Fibroblast of upper back skin (primary cell): ENCODE measurements at regions not wholly inside any gene's neighbourhood (a gene's known extent, or its start where the extent isn't known, plus 50 kb on each side); places are given as distances from the start of the nearest gene placed in this dataset.

ENCODE experiments used
- DNase-seq: peaks from one replicate; pipeline ENCODE4 v3.0.0-alpha.2; 2013

DNA sequence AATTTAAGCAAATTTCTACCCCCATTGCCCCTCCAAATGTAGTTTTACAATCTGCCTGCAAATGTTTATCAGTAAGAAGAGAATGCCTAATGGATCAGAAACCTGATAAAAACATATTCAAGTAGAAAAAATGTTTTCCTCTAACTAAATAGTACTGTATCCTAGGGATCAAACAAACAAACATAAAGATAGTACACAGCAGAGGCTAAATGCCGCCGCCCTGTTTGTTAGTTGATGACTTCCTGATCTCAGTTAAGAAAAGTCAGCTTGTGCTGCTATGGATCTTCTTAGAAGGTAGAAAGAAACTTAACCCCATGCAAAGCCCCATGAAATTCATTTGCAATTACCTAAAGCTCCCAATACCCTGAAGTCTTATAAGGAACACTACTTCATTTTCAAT lies 387.3 kb upstream of the THBS1 start:
- DNase-seq, result no peak

DNA sequence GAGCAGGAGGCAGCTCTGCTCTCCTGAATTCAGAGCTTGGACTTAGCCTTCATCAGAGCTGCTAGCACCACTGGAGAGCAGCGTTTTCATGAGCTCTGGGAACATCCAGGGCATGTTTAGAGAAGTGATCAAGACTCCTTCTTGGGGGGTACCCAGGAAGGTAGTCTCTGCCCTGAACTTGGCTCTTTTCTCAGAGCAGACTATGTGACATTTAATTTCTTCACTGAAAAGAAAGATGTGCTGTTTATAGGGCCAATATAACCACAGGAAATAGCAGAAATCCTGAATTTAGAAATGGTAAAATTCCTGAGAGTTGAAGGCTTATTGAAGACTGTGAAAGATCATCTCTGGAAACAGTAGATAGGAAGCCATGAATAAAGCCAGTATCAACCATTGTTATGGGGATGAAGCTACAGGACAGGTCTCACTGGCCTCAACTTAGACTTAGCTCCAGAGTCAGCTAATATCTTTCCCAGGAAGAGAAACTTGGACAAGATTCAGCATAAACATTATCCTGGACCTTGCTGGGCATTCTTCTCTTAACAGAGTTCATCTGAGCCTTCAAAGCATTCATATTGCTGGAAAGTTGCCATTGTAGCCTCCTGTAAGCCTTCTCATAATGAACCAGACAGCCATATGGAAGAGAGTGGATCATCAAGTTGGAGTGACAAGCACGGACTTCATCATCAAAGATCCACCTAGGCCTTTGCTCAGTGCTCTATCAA lies 386.6 kb upstream of the THBS1 start:
- peak; percentile 86 for DNase-seq

DNA sequence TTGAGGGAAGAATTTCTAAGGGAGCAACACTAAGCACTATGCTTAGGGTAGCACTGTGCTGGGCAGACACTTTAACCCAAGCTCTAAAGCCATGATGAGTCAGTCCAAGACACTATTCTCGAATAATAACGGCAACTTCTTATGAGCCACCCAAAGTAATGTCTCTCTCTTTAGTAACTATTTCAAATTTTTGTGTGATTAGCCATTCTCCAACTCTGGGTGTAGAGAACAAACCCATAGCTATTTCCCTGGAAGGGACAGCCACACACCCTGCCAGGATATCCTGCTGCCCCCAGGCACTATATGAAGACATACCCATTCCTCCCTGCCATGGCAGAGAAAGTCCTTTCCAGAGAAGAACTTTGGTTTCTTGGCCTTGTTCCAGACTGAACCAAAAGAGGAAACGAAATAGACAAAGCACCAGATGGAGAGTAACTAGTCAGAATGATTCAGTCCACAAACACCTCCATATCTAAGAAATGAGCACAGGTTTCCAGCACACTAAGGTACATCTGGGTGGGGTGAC lies 384.9 kb upstream of the THBS1 start:
- DNase-seq, result peak; percentile 91

DNA sequence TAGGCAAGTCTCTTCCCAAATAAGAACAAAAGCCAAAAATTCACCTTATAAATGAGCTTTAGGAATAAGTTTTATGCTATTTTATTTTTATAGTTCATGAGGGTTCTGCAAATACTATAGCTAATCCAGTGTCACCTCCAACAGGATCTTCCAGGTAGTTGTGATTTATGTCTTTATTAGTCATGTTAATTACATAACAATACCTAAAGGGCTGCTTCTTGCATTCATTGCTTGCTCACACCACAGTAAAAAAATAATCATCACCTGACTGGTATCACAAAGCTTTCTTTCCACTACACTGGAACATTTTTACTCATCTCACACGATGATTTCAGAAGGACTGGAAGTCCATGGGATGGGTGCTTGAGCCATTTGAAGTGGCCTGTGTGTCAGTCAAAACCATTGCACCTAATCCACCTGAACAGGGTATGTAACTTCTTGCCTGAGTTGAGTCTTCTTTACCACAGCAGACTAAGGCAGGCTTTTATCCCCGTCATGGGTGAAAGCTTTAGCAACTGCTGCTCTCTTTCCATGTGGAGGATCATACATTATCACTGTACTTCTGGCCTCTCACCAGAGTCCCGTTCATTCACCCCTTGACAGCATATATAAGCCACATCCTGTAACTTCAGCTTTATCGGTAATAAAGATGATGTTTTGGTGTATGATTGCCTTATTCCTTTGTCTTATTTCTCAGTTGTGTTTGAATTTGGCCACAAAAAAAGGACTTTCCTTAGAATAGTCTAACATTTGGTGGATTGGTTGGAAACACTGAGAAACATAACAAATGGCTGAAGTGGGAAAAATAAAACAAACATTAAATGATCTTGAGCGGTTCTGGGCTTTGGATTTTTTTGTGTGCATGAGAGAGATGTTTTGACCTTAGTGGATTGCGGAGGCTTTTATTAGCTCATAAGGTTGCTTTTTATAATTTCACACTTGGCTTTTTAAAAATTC lies 382.6 kb upstream of the THBS1 start:
- DNase-seq, result no peak

DNA sequence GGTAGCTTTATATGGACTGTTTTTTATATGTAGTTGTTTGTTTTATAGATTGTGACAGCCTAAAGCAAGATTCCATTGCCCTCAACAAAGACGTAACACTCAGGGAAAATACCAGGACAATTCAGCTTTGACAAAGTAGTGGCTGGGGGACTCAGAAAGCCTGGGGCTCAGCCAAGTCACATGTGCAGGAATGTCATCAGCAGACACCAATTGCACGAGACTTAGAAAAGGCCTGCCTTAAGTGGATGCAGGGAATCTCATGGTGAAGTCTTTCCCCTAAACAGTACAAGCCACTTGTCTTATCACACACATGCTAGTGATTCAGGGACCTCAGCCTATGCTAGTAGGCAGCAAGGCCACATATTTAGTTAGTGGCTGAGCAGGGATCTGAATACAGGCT lies 381.8 kb upstream of the THBS1 start:
- no peak for DNase-seq

DNA sequence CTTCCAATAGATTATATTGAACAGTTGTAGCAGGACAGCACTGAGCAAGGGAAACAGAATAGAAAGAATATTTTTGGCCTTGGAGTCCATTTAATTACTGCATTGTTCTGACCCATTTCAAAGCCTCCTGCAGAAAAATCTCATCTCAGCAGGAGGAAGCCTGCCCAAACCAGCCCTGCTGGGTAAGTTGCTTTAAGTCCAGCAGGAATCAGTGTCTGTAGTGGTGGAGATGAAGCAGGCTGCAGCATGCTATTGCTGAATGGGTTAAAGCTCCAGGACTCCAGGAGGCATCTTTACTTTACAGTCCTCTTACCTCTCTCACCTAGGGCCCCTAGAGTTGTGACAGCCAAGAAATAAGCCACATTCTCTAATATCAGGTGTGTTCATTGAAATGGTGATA lies 380.3 kb upstream of the THBS1 start:
- no peak for DNase-seq

DNA sequence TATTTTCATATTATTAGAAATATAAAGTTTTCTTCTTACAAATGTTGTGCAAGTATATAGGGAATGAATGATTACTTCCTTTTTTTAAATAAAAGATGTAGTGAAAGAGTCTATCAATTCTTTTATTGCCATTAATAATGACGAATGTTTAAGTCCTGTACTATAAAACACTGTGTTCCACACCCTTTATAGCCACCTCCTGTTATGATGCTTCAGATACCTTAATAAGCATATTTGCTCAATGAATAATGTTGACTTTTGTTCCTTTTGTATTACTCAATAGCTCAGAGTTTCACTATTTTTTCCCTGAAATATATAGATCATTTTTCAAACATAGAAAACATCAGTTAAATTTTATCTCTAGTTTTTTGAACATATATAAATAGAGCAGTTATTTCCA lies 378.2 kb upstream of the THBS1 start:
- DNase-seq, result peak; percentile 34

DNA sequence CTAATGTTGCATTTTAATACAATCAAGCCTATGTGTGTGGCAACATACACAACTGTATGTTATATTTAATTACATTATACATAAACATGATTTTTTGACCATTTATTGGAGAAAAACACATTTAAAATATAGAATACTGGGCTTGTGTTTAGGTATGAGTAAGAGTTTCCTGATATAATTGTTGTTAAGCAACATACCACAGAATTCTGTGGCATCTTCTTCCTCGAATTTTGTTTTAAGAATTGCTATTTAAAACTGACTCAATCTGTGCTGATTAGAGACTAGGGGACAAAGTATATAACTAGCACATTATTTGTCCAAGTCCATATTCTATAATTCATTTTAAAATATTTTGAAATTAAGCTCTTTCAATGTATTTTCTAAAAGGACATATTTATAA lies 376.8 kb upstream of the THBS1 start:
- DNase-seq, result peak; percentile 41

DNA sequence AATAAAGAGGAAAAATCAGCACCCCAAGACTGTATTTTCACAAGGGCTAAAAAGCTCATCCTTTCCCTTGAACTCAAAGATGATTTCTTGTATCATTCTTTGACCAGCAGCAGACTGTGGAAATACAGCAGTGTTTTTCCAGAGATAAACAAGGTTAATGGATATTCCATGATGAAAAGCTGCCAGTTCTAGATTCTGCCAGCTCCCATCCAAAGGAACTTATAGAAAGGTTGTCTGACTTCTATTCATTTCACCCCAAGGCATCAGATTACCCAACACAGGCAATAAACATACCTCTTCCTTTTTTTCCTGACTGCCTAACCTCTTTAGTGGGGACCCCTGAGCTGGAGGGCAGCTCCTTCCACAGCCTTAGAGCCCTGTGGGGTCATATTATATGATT lies 375.8 kb upstream of the THBS1 start:
- no peak for DNase-seq

DNA sequence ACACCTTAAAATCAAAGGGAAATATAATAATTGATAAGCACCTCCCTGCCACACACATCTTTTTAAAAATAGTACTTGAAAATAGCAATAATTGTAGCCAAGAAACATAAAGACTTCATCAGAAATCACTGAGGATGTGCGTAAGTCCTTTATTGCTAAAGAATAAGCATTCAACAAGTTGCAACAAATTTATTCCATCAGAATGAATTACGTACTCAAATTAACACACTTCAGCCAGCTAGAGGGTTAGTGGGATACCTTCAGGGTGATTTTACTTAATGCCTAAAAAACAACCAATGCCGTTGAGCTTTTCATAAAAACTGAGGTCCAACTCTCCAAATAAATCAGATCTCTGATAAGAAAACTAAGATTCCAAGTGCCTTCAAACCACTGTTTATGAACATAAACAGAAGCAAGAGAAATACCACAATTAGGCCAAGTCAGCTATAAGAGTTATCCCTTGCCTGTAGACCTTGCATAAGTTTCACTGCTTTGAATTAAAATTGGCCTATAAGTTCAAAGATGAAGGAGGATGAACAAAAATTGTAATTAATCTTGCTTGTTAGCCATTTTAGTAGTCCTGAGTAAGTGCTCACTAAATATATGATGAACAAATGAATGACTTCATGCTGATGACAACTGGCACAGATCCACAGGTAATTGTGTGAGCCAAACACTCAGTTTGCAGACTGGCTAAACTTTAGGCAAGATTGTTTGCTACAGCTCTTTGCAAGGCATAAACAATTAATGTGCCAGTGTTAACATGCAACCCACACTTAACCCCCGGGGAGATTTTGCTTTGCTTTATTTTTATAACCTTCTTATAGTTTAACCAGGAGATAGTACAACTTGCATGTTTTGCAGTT lies 375.1 kb upstream of the THBS1 start:
- DNase-seq, result no peak

DNA sequence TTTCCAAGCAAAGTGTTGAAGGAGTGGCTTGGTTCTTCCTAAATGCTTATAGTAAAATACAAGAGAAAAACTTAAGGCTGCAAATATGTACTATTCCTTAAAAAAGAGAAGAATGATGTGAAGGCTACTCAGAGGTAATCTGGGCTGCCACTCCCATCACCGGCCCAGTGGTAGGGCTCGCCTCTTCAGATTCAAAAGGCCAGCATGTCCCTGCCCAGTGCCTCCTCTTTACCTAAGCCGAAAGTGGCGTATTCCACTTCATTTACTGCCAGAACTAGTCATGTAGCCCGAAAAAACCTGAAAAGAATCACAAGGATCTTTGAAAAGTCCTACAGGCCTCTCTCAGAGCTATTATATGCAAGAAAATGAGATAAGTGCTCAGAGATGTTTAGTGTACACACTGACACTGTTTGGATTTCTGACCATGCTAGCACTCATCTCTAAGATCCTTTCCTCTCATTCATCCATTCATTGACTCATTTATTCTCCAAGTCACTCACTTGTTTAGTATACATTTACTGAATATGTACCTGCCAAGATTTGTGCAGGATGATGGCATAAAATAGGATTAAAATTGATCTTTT lies 373.3 kb upstream of the THBS1 start:
- no peak for DNase-seq

DNA sequence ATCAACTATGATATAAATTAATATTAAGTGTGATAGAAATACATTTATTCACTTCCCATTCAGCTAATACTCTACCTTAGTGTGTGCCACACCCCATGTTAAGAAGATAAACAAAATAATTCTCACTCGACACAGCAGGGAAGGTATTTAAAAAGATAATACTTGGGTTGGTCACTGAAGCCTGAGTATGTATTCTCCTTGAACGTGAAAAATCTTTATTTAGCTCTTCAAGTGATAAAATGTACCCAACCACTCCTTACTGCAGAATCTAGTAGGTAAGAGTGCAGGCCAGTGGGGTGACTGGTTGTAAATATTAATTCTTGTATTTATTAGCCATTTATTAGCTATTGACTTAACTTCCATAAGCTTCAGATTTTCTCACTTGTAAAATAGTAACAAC lies 372.7 kb upstream of the THBS1 start:
- DNase-seq, result no peak

DNA sequence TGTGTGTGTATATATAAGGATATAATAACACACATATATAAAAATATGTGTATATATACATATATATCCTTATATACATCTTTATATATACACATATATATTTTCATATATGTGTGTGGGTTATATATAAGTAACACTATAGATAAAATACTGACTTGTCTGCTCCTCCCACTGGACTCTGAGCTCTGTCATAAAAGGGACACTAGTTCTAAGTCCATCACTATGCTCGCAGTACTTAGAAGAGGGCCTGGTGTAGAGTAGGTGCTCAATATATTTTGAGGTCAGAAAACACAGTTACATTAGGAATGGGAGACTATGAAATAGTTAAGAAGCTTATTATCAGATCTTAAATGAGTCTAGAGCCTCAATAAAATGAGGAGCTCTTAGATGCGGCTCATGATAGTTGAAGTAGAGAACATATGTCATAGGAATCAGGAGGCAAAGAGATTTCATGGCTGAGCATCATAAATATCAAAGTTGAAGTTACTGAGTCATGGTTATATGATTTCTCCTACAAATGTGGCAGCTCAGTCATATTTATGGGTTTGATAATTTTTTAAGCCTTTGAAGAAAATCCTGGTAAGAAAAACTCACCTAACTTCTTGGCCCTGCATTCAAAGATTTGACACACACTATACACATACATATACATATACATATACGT lies 371.2 kb upstream of the THBS1 start:
- no peak for DNase-seq

DNA sequence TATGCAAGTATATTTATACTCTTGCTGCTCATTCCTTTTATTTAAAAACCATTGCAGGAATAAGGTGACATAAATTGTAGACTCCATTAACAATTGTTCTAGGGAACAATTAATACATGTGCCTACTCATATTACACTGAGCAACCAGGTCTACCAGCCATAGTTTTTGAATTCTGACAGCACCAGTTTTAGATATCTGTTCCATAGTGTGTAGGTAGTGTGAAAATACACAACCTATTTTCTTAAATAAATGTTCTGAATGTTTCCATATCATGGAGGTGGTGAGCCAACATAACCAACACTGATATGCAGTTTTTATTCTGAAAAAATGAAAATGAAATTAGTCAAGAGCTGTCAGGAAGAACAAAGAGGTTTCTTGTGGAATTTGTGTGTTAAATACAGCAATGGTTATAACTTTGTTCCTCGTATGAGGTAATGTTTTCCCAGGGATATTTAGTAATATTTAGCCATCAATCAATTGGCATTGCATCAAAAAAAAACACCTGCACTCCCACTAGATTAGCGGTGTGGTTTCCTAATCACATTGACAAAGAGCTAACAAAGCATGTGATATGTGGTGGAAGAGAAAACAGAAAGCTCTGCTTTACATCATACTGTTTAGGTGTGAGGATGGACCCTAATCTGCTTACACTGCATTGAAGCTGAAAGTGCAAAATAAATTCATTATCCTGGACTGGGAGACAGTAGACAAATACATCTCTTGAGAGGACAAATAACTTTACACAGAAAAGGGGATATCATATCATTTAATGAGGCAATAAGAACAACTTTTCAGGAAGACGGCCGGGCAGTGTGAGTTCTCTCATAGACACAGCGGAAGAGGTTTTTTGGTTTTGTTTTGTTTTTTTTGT lies 369.5 kb upstream of the THBS1 start:
- no peak for DNase-seq

DNA sequence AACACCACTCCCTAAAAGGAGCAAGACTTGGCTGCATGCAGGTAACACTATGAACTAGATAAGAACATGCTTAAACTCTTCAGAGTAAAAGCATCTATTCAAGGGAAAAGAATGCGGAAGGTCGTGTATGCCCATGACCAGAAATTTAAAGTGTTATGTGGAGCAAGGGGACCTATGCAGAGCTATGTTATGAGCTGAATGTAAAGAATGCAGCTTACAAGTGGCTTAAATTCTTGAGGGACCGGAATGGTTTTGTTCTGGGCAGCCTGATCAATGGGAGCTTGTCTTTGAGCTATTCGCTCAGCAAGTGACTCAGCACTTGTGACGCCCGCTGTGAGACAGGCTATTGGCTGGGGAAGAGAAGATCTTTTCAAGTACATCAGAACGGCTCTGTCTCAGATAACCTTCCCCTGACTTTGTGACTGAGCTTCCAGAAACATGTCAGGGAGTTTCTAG lies 367.5 kb upstream of the THBS1 start:
- DNase-seq, result peak; percentile 100

DNA sequence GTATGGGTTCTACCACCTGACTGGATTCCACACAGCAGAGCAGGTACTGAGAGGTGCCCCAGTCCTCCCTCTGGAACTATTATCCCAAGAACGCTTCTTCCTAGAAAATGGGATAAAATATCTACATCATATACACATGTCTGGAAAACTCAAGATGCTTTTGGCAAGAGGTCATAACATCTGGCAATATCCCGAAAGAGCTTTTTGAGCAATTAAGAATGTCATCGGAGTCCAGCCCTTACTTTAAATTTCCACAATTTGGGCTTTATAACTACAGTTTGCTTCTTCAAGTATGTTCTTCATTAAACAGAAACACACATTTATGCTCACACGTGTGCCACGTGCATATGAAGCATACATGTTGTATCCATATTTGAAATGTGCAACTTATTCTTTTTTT lies 365.9 kb upstream of the THBS1 start:
- DNase-seq, result peak; percentile 79

DNA sequence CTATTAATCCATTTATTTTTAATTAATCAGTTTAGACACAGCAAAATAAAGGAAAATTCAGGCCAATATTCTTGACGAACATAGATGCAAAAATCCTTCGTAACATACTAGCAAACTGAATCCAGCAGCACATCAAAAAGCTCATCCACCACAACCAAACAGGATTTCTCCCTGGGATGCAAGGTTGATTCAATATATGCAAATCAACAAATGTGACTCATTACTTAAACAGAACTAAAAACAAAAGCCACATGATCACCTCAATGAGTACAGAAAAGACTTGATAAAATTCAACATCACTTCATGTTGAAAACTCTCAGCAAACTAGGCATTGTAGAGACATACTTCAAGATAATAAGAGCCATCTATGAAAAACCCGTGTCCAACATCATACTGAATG lies 364.1 kb upstream of the THBS1 start:
- DNase-seq, result no peak

DNA sequence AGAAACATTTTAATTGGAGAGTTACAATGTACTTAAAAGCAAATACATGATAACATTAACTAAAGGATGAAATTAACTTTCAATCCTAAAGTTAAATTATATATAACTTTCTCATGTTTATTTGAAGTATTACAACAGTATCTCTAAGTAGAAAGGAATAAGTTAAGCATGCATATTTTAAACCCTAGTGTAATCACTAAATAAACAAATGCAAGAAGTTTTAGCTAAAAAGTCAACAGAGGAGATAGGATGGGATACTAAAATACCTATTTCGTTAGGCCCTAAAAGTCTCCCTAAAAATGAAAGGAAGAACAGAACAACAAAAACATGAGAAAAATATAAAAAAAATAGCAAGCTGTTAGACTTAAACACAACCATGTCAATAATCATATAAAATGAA lies 361.3 kb upstream of the THBS1 start:
- no peak for DNase-seq

DNA sequence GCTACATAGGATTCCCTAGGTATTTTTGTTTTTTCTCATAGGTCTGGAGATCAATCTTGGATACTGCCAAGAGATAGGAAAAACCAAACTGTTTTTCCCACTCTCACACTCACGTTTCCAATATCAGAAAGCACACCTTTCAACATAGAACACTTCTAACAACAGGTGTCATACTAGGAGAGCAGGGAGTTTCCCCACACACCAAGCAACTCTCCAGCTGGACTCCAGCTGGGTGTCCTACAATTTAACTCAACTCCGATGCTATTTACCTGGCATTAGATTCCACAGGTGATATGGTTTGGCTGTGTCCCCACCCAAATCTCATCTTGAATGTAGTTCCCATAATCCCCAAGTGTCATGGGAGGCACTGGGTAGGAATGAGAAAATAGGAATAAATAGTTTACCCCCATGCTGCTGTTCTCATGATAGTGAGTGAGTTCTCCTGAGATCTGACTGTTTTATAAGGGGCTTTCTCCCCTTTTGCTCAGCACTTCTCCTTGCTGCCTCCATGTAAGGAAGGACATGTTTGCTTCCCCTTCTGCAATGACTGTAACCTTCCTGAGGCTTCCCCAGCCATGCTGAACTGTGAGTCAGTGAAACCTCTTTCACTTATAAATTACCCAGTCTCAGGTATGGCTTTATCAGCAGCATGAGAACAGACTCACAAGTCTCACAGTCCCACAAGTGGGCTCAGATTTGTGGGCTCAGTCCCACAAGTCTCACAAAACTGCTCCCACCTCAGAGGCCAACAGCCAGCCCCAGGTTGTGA lies 354.5 kb upstream of the THBS1 start:
- DNase-seq, result no peak

DNA sequence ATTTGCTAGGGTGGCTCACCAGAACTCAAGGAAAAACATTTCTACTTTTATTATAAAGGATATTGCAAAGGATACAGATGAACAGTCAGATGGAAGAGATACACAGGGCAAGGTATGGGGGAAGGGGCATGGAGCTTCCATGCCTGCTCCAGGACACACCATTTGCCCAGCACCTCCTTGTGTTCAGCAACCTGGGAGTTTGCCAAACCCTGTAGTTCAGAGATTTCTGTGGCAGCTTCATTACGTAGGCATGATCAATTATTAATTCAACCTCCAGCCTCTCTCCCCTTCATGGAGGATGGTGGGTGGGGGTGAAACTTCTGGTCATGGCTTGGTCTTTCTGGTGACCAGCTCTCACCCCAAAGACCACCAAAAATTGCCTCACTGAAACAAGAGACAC lies 353.9 kb upstream of the THBS1 start:
- no peak for DNase-seq
